LoVo (cell line): ENCODE measurements at regions not wholly inside any gene's neighbourhood (a gene's known extent, or its start where the extent isn't known, plus 50 kb on each side); places are given as distances from the start of the nearest gene placed in this dataset.

Source experiments
- DNase-seq: peaks from one replicate; pipeline ENCODE4 v3.0.0-alpha.2; 2016; ENCODE audit warnings: low spot score

DNA sequence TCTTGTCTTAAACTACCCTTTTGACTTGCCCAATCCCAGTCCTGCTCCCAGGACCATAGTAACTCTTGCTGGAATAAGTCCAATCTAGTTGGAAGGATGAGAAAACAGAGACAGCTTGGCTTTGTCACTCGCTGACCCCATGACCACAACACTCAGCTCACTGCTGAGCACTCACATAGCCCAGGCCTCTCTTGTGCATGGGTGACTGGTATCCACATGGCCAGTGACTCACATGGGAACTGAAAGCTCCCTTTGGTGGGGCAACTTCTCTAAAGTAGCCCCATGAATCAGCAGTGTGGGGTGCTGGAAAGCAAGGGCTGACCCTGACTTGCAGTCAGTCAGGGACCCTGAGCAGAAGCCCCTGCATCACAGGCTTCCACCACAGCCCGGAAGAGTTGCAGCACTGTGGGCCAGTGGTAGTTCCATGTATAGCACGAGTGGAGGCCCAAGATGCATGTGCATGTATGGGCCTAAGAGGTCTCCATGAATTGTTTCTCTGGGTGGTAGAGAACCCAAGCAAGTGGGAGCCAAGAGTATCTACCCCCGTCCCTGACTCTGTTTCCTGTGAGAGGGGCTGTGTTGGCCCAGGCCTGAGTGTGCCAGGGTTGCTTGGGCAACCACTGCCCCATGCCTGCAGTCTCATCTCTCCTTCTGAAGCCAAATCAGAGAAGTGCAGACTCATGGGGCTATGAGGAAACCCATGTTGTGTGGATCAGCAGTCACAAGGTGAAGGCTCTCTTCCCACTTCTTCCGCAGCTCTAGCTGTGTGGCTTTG, 62.1 kb upstream of the XCR1 start:
- no peak for DNase-seq

DNA sequence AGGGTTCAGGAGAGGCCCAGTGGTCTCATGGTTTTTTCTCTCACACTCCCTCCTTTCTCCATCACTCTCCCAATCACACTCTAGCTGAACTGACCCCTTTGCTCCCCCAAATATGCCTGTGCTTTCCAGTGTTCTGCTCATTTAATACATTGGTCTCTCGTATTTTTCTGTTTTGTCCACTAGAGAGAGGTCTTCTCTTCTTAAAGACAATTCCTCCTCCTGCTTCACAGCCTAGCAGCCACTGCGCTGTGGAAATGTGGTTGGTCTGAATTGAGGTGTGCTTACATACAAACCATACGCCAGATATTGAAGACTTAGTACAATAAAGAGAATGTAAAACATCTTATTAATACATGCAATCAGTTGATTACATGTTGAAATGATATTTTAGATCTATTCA, 60.6 kb upstream of the XCR1 start:
- no peak for DNase-seq

DNA sequence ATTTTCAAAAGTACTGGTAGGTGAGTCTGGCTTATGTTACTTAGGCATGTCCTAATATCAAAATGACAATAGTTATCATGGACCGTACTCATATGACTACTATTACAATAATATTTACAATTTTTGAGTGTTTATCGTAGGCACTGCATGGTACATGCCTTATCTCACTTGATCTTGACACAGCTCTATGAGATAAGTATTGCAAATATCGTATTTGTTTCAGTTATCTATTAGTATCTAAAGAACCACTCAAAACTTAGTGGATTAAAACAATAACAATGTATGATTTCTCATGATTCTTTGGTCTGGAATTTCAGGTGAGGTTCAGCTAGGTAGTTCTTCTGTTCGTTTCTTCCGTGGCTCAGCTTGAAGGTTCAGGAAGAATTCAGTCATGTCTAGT, 59.7 kb upstream of the XCR1 start:
- DNase-seq: no peak

DNA sequence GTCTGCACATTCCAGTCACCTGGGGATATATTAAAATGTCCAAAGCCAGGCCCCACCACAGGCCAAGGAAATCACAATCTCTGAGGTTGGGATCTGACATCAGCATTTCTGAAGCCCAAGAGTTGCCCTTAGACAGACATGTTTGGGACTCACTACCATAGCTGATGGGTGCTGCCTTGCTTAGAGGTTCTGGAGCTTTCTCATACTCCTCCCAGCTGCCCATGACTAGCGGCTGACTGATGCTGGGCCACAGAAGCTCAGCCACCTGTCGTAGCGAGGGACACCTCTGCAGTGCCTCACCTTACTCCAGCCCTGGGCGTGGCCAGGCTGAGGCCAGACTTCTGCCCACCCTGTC, 58.8 kb upstream of the XCR1 start:
- no peak for DNase-seq

DNA sequence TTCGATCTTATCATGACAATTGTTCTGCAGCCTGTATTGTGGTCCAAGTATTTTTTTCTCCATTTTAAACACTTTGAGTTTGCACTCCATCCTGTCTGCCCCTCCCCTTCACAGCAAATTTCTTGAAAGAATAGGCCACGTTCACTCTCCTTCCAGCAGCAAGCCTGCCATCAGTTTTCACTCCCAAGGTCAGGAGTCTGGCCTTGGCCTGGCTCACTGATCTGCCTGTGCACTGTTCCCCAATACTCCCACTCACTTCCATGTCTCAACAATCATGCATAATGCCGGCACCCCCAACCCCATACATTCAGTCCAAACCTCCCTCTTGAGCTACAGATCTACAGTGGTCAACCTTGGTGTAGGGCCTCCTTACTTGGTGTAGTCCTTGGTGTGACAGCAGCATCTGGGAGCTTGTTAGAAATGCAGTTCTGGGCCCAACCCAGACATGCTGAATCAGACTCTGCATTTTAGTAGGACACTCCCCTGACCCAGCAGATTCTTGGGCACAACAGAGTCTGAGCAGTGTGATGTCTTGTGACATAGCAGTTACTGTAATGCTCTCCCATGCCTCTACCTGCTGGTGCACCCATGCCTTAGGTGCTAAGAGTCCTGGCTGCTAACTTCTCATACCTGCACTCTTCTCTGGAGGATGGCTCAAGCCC, 58.3 kb upstream of the XCR1 start:
- DNase-seq: no peak

DNA sequence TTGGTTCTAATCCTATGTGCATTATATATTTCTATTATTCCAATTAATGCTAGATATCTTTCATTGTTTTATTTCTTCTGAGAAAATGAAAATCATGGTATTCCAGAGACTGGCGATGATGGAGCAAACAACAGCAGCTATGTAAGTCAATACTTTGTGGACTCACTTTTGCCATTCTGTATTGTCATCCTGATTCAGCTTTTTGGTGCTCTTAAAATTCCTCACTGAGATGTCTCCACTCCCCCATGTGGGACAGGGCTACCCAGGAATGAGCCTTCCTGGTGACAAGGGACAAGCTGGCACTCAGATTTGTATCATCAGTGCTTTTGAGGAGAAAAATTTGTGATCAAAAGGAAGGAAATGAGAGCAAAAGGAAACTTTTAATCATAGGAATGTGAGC, 56.7 kb upstream of the XCR1 start:
- no peak for DNase-seq

DNA sequence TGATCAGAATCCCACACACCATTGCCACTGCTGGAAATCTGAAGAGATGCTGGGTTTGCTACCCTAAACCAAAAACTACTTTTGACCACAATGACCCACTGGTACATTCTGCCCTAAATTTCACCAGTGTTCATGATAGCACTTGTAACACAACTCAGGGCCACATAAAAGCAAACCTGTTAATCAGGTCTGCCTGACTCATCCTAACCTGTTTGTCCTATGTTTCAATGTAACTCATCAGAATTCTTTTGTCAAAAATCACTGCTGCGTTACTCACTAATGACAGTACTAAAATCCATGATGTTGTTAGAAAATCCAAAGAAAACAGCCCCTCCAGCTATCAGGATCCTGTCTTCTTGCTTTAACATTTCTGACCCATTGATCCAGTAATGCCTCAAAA, 55.6 kb upstream of the XCR1 start:
- DNase-seq: no peak

DNA sequence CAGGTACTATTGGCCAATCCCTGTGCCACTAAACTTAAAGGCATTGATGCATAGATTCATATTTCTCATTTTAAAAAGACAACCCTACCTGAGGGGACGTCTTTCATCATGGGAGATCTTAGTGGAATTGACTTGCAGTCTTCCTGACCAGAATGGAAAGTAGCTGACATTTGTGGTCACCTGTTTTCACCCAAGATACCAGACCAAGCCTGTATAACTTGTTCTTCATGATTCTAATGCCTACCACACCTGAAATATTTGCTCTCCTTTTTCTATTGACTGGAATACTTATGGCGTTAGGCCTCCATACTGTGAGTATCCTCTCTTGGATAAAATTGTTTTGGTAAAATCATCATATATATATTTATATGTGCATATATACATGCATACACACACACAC, 54.7 kb upstream of the XCR1 start:
- no peak for DNase-seq

DNA sequence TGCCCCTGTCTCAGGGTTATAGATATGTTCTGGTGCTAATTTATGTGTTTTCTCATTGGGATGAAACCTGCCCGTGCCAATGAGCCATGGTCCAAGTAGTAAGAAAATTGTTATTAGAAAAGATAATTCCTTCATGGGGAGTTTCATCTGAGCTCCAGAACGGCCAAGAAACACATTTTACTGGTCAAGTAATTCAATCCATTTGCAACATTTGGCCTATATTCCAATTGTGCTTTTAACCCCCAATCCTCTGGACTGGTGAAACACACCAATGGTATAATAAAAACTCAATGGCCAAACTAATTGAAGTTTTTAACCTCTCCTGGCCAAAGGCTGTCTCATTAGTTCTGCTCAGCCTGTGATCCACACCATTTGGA, 53.7 kb upstream of the XCR1 start:
- no peak for DNase-seq

DNA sequence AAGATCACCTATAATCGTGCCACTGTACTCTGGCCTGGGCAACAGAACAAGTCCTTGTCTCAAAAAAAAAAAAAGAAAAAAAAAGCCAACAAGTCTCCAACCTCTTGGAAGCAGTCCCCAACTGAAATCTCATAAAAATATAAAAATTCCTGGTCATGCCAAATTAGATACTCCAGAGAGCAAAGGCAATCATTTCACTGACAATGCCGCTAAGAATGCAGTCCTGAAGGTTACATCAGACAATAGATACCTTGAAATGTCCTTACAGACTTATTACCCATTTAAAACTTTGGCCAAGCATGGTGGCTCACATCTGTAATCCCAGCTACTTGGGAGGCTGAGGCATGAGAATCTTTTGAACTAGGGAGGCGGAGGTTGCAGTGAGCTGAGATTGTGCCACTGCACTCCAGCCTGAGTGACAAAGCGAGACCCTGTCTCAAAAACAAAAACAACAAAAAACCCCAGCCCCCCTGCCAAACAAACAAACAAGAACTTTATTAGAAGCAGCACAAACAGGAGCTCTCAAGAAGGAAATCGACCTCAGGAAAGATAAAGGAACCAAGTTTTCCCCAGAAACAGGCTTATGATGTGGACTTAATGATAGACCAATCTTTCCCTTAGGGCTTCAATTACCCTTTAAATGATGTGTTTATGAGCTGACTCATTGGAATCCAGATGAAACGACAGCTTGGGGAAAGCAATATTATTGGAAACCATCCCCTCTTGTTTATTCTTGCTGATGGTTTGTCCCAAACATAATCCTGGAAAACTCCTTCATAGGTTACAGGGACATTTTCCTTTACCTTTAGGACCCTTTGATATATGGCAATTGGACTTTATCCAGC, 53.1 kb upstream of the XCR1 start:
- DNase-seq: no peak

DNA sequence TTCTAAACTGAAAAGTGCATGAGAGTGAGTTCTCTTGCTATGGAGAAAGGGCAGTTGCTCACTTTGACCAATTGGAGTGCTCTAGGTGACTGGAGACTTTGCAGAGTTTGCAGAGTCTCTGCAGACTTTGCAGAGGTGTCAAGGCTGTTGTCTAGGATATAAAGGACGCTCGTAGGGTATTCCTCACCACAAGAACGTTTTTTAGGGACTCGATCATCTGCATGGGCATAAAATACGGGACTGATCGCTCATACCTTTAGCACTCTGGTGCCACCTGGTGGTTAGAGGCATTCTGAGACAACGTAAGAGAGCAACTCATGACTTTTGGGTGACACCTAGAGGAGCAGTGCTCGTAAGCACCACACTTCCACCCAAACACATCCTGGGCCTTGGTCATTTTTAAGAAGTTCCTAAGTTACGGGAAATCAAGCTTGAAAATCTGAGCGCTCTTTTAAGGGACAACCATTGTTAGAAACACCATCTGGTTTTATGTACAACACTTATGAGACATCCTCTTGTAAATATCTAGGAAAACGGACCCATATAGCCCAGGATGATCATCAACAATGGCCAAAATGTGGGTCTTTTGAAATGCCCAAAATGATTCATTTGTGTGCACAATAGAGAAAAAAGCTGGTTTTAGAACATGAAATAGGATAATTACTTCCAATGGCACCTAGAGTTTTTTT, 51.6 kb upstream of the XCR1 start:
- peak; percentile 88 for DNase-seq
